ENCODE measurements at regions not wholly inside any gene's neighbourhood (a gene's known extent, or its start where the extent isn't known, plus 50 kb on each side); places are given as distances from the start of the nearest gene placed in this dataset.

- TF ChIP-seq CTCF (IDR thresholded peaks at IDR 0.05; ENCODE audit: insufficient read depth, low read length, poor library complexity, severe bottlenecking) (no peak), EZH2phosphoT487 (conservative IDR thresholded peaks at IDR 0.05; ENCODE audit: low read length) (no peak)
- no peak overlapping the region for H3K27ac ChIP-seq (ENCODE audit: low read depth, low read length)
- no peaks in the 10 kb centered on the region for H3K27me3 ChIP-seq (ENCODE audit: low read length)
- no peak overlapping the region for H3K9ac ChIP-seq (ENCODE audit: low read length)
- H3K9me2 ChIP-seq (replicated peaks; ENCODE audit: insufficient read depth, low read length), result no peaks in the 10 kb centered on the region
- no peaks in the 10 kb centered on the region for H3K36me3 ChIP-seq (ENCODE audit: low read length)
- no peak overlapping the region for H3K4me3 ChIP-seq (ENCODE audit: insufficient read depth, low read length, poor library complexity, severe bottlenecking)
- H3K79me2 ChIP-seq (ENCODE audit: insufficient read depth, low read length), result no peaks in the 10 kb centered on the region
- no peaks in the 10 kb centered on the region for H4K20me1 ChIP-seq (ENCODE audit: low read depth, low read length)
- H3K9me3 ChIP-seq (ENCODE audit: insufficient read depth, low read length), result peaks cover 6% of the 10 kb centered on the region; the same call in 1 of the 2 replicates
- H3F3A ChIP-seq (ENCODE audit: insufficient read depth), result no peaks in the 10 kb centered on the region
- no peak overlapping the region for H2AFZ ChIP-seq (ENCODE audit: low read depth, low read length, severe bottlenecking)
- no peak overlapping the region for H3K4me2 ChIP-seq (ENCODE audit: low read depth, low read length, poor library complexity, severe bottlenecking)
Observed at GRCh38 chr18:38115201-38115600, 549.6 kb upstream of the CELF4 start.

- no peak overlapping the region for H3K27ac ChIP-seq (ENCODE audit: low read depth, low read length)
- no peaks in the 10 kb centered on the region for H4K20me1 ChIP-seq (ENCODE audit: low read depth, low read length)
- no peaks in the 10 kb centered on the region for H3K9me2 ChIP-seq (replicated peaks; ENCODE audit: insufficient read depth, low read length)
- no peak overlapping the region for H3K9ac ChIP-seq (ENCODE audit: low read length)
- no peaks in the 10 kb centered on the region for H3K36me3 ChIP-seq (ENCODE audit: low read length)
- no peaks in the 10 kb centered on the region for H3K27me3 ChIP-seq (ENCODE audit: low read length)
- no peak overlapping the region for H2AFZ ChIP-seq (ENCODE audit: low read depth, low read length, severe bottlenecking)
- H3K9me3 ChIP-seq (ENCODE audit: insufficient read depth, low read length), result no peaks in the 10 kb centered on the region
- H3K79me2 ChIP-seq (ENCODE audit: insufficient read depth, low read length), result no peaks in the 10 kb centered on the region
- TF ChIP-seq CTCF (IDR thresholded peaks at IDR 0.05; ENCODE audit: insufficient read depth, low read length, poor library complexity, severe bottlenecking) (no peak), EZH2phosphoT487 (conservative IDR thresholded peaks at IDR 0.05; ENCODE audit: low read length) (no peak)
- H3K4me3 ChIP-seq (ENCODE audit: insufficient read depth, low read length, poor library complexity, severe bottlenecking), result no peak overlapping the region
- H3F3A ChIP-seq (ENCODE audit: insufficient read depth), result no peaks in the 10 kb centered on the region
- H3K4me2 ChIP-seq (ENCODE audit: low read depth, low read length, poor library complexity, severe bottlenecking), result no peak overlapping the region
Observed at GRCh38 chr18:38087538-38087937, 521.9 kb upstream of the CELF4 start.

- Histone ChIP-seq H3K27me3 (ENCODE audit: low read length) (no peaks in the 10 kb centered on the region), H3K9ac (ENCODE audit: low read length) (no peak overlapping the region), H3K4me3 (ENCODE audit: insufficient read depth, low read length, poor library complexity, severe bottlenecking) (no peak overlapping the region), H3F3A (ENCODE audit: insufficient read depth) (no peaks in the 10 kb centered on the region), H3K4me2 (ENCODE audit: low read depth, low read length, poor library complexity, severe bottlenecking) (no peak overlapping the region), H3K27ac (ENCODE audit: low read depth, low read length) (no peak overlapping the region), H2AFZ (ENCODE audit: low read depth, low read length, severe bottlenecking) (no peak overlapping the region), H3K36me3 (ENCODE audit: low read length) (no peaks in the 10 kb centered on the region), H4K20me1 (ENCODE audit: low read depth, low read length) (no peaks in the 10 kb centered on the region), H3K79me2 (ENCODE audit: insufficient read depth, low read length) (no peaks in the 10 kb centered on the region), H3K9me3 (ENCODE audit: insufficient read depth, low read length) (no peaks in the 10 kb centered on the region), H3K9me2 (replicated peaks; ENCODE audit: insufficient read depth, low read length) (no peaks in the 10 kb centered on the region)
- TF ChIP-seq CTCF (IDR thresholded peaks at IDR 0.05; ENCODE audit: insufficient read depth, low read length, poor library complexity, severe bottlenecking) (no peak), EZH2phosphoT487 (conservative IDR thresholded peaks at IDR 0.05; ENCODE audit: low read length) (no peak)
Observed at GRCh38 chr18:38081516-38081915, 515.9 kb upstream of the CELF4 start.

All from SU-DHL-6 (cell line).